Epidermal melanocyte (primary cell): ENCODE measurements at regions not wholly inside any gene's neighbourhood (a gene's known extent, or its start where the extent isn't known, plus 50 kb on each side); places are given as distances from the start of the nearest gene placed in this dataset.

Experiments used
- DNase-seq: peaks from one replicate; pipeline ENCODE4 v3.0.0; 2011; ENCODE audit warnings: low spot score; ENCODE audit not compliant: insufficient read length

- DNase-seq = no peak
These were observed 493.6 kb upstream of the PPP2R3A start for GRCh38 chr3:135471911-135472310.

- DNase-seq = no peak
These were observed 492.1 kb upstream of the PPP2R3A start for GRCh38 chr3:135473449-135473848.

DNA sequence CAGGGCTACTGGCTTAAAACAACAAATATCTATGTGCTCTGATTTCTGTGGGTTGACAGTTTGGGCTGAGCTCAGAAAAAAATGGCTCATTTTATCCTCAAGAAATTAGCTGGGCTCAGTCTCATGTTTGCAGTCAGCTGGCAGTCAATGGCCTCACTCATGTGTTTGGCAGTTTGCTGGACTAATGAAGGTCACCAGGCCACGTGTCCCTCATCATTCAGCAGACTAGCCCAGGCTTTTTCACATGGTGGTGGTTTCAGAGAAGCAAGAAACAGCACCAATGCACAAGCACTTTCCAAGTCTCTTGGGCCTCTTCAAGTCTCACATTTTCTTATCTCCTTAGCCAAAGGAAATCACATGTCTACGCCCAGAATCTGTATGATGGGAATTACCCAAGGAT lies 478.3 kb upstream of the PPP2R3A start:
- DNase-seq = peak; percentile 50

GRCh38 chr3:135490219-135490915 lies 475.2 kb upstream of the PPP2R3A start:
- no peak for DNase-seq

DNA sequence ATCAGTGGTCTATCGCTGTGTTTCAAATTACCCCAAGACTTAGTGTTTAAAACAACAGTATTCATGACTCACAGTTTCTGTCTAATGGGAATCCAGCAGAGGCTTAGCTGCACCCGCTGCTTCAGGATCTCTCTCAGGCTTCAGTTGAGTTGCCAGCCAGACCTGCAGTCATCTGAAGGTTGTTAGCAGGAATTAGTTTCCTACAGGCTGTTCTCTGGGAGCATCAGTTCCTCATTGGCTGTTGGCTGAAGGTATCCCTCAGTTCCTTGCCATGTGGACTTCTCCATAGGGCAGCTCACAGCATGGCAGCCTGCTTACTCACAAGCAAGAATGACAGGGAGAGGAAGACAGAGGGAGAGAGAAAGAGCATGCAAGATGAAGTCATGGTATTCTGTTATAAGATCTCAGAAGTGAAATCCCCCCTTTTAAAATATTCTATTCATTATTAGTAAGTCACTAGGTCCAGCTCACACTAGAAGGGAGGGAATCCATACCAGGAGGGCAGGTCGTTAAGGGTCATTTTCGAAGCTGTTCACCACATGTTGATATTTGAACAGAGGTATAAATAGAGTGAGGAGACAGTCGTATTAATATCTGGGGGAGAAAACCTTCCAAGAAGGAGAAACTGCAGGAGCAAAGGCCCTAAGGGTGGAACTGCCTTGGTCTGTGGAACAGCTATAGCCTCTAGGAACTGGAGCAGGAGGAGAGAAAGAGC lies 473.9 kb upstream of the PPP2R3A start:
- no peak for DNase-seq

DNA sequence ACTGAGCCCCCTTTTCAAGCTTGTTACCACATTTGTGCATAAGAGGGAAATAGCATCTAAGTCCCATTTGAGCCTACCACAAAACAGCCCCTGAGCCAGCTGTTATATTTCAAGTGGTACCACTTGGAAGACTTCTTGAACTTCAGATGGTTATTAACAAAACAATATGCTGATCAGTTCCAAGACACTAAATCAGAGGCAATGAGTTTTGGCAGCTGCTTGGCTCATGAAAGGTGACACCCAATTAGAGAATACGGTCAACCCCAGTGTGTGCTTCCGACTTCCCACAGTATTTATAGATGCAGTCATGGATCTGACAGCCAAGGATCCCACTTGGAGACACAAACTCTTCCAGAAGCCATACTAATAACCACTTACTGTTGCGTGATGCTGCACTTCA lies 469.6 kb upstream of the PPP2R3A start:
- no peak for DNase-seq

DNA sequence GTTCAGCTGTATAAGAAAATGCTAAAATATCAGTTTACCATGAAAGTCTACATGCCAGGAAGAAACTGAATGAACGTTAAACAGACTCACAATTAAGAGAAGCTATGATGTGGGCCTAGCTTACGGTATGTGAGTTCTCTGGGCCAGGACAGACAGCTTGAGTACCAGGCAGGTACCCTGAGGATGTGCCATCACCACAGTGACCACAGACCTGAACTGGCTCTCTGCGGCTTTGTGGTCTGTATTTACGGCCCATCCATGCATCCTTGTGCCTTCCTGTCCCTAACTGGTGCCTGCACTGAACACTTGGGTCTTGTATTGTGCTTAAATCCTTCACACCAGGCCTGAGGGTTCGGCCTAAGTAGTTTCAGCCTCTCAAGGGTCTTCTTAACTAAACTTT lies 467.5 kb upstream of the PPP2R3A start:
- DNase-seq = no peak

DNA sequence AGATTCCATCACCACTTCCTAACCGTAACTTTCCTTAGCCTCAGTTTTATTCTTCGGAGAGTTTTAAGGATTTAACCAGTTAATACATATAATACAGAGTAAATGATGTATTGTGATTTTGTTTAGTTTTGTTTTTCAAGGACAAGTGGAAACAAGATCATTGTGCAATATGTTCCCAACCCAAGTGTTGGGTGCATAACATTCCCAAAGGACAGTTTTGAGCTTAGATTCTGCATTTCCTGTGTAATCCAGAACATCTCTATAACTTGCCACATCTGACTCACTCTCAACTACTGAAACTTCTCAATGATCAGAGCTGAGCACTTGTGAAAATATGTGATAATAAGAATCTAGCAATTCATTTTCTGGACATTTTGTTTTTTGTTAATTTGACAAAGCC lies 466.1 kb upstream of the PPP2R3A start:
- no peak for DNase-seq

- DNase-seq = no peak
These were observed 465.5 kb upstream of the PPP2R3A start for GRCh38 chr3:135500034-135500433.

DNA sequence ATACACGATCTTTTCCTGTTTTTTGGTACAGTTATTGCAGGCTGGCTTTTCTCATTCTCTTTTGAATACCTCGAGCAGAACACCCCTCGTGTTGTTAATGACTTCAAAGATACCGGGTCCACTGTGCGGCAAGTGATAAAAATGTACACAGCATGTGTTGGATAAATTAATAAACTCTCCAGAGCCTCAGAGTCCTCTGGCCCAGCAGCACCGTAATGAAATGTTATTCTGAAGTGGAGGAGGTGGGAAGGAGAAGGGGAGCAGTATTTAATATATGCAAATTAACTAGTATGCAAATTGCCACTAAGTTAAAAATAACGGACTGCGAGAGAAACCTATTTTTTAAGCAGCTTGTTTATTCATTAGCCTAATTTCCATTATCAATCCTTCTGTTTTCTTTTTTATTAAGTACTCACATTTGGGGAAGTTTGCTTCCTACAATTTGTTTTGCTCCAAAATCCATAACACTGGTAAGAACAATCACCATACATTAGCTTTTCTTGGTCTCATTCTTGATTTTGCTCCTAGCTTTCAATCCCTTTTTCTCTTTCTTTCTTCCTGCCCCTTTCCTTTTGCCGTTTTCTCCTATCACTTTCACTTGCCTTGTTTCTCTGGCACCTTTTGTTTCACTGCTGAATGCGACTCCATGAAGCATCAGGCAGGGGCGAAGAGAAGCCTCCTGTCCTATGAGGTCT lies 462.3 kb upstream of the PPP2R3A start:
- DNase-seq = no peak

- DNase-seq = peak; percentile 38
These were observed 461.5 kb upstream of the PPP2R3A start for GRCh38 chr3:135503760-135504686.

GRCh38 chr3:135513106-135514059 lies 452.1 kb upstream of the PPP2R3A start:
- no peak for DNase-seq

- DNase-seq = no peak
These were observed 451.5 kb upstream of the PPP2R3A start for GRCh38 chr3:135514060-135514448.

DNA sequence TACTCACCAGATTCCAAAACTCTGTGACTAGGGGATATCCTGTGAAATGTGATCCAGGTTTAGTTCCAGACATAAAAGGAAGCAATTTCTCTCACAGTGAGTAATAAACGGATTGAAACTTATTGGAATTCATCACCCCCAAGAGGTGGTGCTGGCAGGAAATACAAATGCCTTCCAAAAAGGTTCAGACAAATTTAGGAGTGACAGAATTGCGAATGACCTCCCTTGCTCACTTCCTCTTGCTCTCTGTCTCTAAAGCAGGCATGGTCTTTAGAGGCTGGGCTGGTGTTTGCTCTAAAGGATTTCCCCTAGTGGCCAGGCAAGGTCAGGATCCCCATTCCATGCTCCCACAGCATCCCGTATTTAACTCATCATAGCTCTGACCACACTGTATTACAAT lies 449.4 kb upstream of the PPP2R3A start:
- no peak for DNase-seq

DNA sequence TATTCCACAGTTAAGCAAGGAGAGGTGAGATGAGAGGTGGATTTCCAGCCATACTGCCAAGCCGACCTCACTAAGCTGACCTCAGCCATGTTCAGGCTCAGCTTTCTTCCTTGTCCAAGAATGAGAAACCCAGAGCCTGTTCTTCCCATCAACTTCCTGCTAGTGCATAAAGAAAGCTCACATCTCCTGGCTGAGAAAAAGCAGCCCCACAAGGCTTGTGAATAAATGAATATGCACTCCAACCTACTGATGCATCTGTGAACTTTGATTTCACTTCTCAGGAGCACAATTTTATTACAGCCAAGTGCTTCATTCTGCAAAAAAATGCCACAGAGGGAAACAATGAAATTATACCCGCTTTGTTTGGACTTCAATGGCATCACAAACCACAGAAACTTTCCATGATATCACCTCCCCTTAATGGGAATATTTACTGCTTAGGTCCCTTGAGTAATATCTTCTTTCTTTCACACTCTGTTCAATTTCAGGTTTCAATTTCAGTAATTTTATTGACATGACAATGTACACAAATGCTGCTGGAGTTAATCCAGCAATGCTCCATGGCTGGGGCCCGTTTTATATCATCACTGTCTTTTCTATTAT lies 437.0 kb upstream of the PPP2R3A start:
- DNase-seq = no peak

GRCh38 chr3:135532021-135532420 lies 433.5 kb upstream of the PPP2R3A start:
- no peak for DNase-seq

GRCh38 chr3:135538123-135538522 lies 427.4 kb upstream of the PPP2R3A start:
- no peak for DNase-seq

DNA sequence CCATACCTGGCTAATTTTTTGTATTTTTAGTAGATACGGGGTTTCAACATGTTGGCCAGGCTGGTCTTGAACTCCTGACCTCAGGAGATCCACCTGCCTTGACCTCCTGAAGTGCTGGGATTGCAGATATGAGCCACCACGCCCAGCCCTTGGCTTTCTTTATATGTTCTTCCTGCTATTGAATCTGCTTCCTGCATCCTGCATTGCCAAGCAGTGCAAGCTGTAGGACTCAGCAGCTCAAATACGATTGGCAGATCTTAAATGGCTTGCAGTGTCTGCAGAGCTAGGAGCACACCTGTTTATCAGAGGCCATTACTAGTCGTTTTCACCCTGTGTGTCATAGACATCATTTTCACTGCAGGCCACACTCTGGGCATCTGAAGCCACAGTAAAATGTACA lies 426.2 kb upstream of the PPP2R3A start:
- DNase-seq = no peak

DNA sequence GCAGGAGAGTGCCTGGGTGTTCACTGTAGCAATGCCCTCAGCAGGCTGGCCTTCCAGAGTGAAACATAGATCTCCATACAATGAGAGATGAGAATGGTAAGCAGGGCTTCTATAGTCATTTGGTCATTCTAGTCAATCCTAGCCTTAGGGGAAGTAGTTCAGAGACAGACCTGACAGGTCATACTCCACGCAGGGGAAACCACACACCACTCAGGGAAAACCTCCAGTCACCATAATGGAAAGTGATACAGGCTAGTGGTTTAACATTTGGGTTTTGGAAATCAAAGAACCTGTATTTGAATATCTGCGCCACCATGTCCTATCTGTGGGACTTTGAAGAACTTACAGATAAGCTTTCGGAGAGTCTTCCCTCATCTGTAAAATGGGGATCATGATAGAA lies 425.7 kb upstream of the PPP2R3A start:
- no peak for DNase-seq

- DNase-seq = no peak
These were observed 415.5 kb upstream of the PPP2R3A start for GRCh38 chr3:135549928-135550494.
